HEK293 (cell line): ENCODE measurements at regions not wholly inside any gene's neighbourhood (a gene's known extent, or its start where the extent isn't known, plus 50 kb on each side); places are given as distances from the start of the nearest gene placed in this dataset.

Experiments used
- CTCF ChIA-PET: fragments of 350-600 bp; formaldehyde crosslinking; extraction: SDS; loops from one replicate; lab custom pipeline; 2021; ENCODE audit warnings: antibody characterized with exemption; lab: Yijun Ruan, JAX
- POLR2A ChIA-PET: fragments of 300-600 bp; formaldehyde crosslinking; extraction: SDS; loops from one replicate; lab custom pipeline; 2020; ENCODE audit warnings: antibody characterized with exemption, inconsistent platforms; lab: Yijun Ruan, JAX
- H3K27ac ChIP-seq: fragments of 200-500 bp; sonication (Bioruptor generic); 2 replicates; pipeline ENCODE4 v1.5.1; 2014; ENCODE audit warnings: low read depth, low read length, control low read depth, inconsistent platforms; ENCODE audit errors: extremely low read depth
- H3K36me3 ChIP-seq, 2 experiments: fragments of 200-500 bp in 1 of 2; sonication (Bioruptor generic) in 1 of 2; 1 replicate in 1 of 2; 2 replicates in 1 of 2; pipeline ENCODE4 v1.5.1; 2014 to 2017; ENCODE audit warnings: inconsistent platforms in 2 of 2, low read length in 2 of 2; ENCODE audit not compliant: control insufficient read depth in 2 of 2, insufficient read depth in 1 of 2
- H3K4me1 ChIP-seq: fragments of 200-500 bp; sonication (Bioruptor generic); 2 replicates; pipeline ENCODE4 v1.5.1; 2014; ENCODE audit warnings: mild to moderate bottlenecking, low read length, inconsistent platforms; ENCODE audit not compliant: control insufficient read depth, insufficient read depth
- H3K4me3 ChIP-seq: 2 replicates; pipeline ENCODE4 v1.5.1; 2011; ENCODE audit warnings: low read depth, mild to moderate bottlenecking, control low read depth, low read length, moderate library complexity
- H3K9me3 ChIP-seq: fragments of 200-500 bp; sonication (Bioruptor generic); 2 replicates; pipeline ENCODE4 v1.5.1; 2014; ENCODE audit warnings: low read depth, low read length, inconsistent platforms; ENCODE audit not compliant: control insufficient read depth, insufficient read depth
- OVOL3 ChIP-seq: fragments of 450-650 bp; formaldehyde crosslinking; IDR thresholded peaks from 2 replicates; pipeline ENCODE4 v1.5.1; 2016; ENCODE audit warnings: missing biosample characterization, missing genetic modification characterization
- ZBTB20 ChIP-seq: fragments of 450-650 bp; formaldehyde crosslinking; IDR thresholded peaks from 2 replicates; pipeline ENCODE4 v1.5.1; 2016; ENCODE audit warnings: missing biosample characterization, missing genetic modification characterization
- ZBTB7A ChIP-seq: fragments of 450-650 bp; formaldehyde crosslinking; IDR thresholded peaks from 2 replicates; pipeline ENCODE4 v1.5.1; 2016; ENCODE audit warnings: low read depth, missing biosample characterization, missing genetic modification characterization
- ZFP69B ChIP-seq: fragments of 450-650 bp; formaldehyde crosslinking; IDR thresholded peaks from 2 replicates; pipeline ENCODE4 v1.5.1; 2016; ENCODE audit warnings: missing biosample characterization, missing genetic modification characterization
- ZIC2 ChIP-seq: fragments of 450-650 bp; formaldehyde crosslinking; IDR thresholded peaks from 2 replicates; pipeline ENCODE4 v1.5.1; 2016; ENCODE audit warnings: missing biosample characterization, missing genetic modification characterization
- ZNF175 ChIP-seq: fragments of 450-650 bp; formaldehyde crosslinking; IDR thresholded peaks from 2 replicates; pipeline ENCODE4 v1.5.1; 2016; ENCODE audit warnings: missing biosample characterization, missing genetic modification characterization
- ZNF19 ChIP-seq: fragments of 450-650 bp; formaldehyde crosslinking; IDR thresholded peaks from 2 replicates; pipeline ENCODE4; 2016; ENCODE audit warnings: missing biosample characterization, missing genetic modification characterization, low read depth
- ZNF23 ChIP-seq: fragments of 450-650 bp; formaldehyde crosslinking; IDR thresholded peaks from 2 replicates; pipeline ENCODE4 v1.5.1; 2016; ENCODE audit warnings: missing biosample characterization, missing genetic modification characterization, borderline replicate concordance
- ZNF335 ChIP-seq: fragments of 450-650 bp; formaldehyde crosslinking; conservative IDR thresholded peaks from 2 replicates; pipeline ENCODE4 v1.5.1; 2016; ENCODE audit warnings: missing biosample characterization, missing genetic modification characterization
- ZNF341 ChIP-seq: fragments of 450-650 bp; formaldehyde crosslinking; IDR thresholded peaks from 2 replicates; pipeline ENCODE4; 2016; ENCODE audit warnings: low read depth, missing biosample characterization, missing genetic modification characterization
- ZNF433 ChIP-seq: fragments of 450-650 bp; formaldehyde crosslinking; IDR thresholded peaks from 2 replicates; pipeline ENCODE4 v1.5.1; 2016; ENCODE audit warnings: missing biosample characterization, missing genetic modification characterization, low read depth
- ZNF473 ChIP-seq: fragments of 450-650 bp; formaldehyde crosslinking; IDR thresholded peaks from 2 replicates; pipeline ENCODE4 v1.5.1; 2017; ENCODE audit warnings: missing biosample characterization, missing genetic modification characterization
- ZNF514 ChIP-seq: fragments of 450-650 bp; formaldehyde crosslinking; IDR thresholded peaks from 2 replicates; pipeline ENCODE4 v1.5.1; 2016; ENCODE audit warnings: missing biosample characterization, missing genetic modification characterization
- ZNF544 ChIP-seq: fragments of 450-650 bp; formaldehyde crosslinking; IDR thresholded peaks from 2 replicates; pipeline ENCODE4 v1.5.0; 2017; ENCODE audit warnings: missing biosample characterization, missing genetic modification characterization
- ZNF549 ChIP-seq: fragments of 450-650 bp; IDR thresholded peaks from 2 replicates; pipeline ENCODE4 v1.5.1; 2018; ENCODE audit warnings: missing biosample characterization, missing genetic modification characterization, mild to moderate bottlenecking, inconsistent platforms, moderate library complexity
- ZNF624 ChIP-seq: fragments of 450-650 bp; formaldehyde crosslinking; IDR thresholded peaks from 2 replicates; pipeline ENCODE4 v1.5.1; 2017; ENCODE audit warnings: missing biosample characterization, missing genetic modification characterization
- ZNF677 ChIP-seq: fragments of 450-650 bp; IDR thresholded peaks from 2 replicates; pipeline ENCODE4 v1.5.0; 2018; ENCODE audit warnings: missing biosample characterization, mild to moderate bottlenecking, missing genetic modification characterization, moderate library complexity
- ZNF843 ChIP-seq: fragments of 450-650 bp; formaldehyde crosslinking; IDR thresholded peaks from 2 replicates; pipeline ENCODE4 v1.5.1; 2016; ENCODE audit warnings: missing biosample characterization, missing genetic modification characterization
- TF ChIP-seq, protein P1 (sequence below): fragments of 450-650 bp; formaldehyde crosslinking; IDR thresholded peaks from 2 replicates; pipeline ENCODE4 v1.5.1; 2016; ENCODE audit warnings: missing biosample characterization, missing genetic modification characterization
- TF ChIP-seq, protein P2 (sequence below): fragments of 450-650 bp; formaldehyde crosslinking; IDR thresholded peaks from 2 replicates; pipeline ENCODE4 v1.5.1; 2017; ENCODE audit warnings: missing biosample characterization, missing genetic modification characterization
- TF ChIP-seq, protein P3 (sequence below): sonication (generic); formaldehyde crosslinking; IDR thresholded peaks from 2 replicates; pipeline ENCODE4 v1.8.1; 2022; ENCODE audit warnings: mild to moderate bottlenecking, moderate library complexity, missing genetic modification reagents
- TF ChIP-seq, protein P4 (sequence below): fragments of 450-650 bp; formaldehyde crosslinking; IDR thresholded peaks from 2 replicates; pipeline ENCODE4 v1.5.1; 2017; ENCODE audit warnings: missing biosample characterization, missing genetic modification characterization
- TF ChIP-seq, protein P5 (sequence below): fragments of 450-650 bp; formaldehyde crosslinking; IDR thresholded peaks from 2 replicates; pipeline ENCODE4; 2016; ENCODE audit warnings: missing biosample characterization, missing genetic modification characterization
- TF ChIP-seq, protein P6 (sequence below): fragments of 450-650 bp; formaldehyde crosslinking; IDR thresholded peaks from 2 replicates; pipeline ENCODE4 v1.5.1; 2016; ENCODE audit warnings: missing biosample characterization, missing genetic modification characterization

DNA sequence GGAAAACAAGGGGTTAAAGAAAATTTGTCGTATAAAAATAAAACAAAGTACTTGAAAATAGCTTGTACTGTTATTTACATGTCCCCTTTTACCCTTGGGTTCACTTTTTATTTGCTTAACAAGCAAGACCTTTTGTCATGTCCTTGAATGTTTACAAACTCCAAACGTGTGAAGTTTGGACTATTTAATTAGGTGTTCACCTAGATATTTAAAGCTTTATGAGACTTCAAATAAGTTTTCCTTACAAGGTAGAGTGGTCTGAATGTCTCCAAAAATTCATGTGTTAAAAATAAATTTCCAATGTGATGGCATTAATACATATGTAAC lies 242.0 kb upstream of the TTC14 start:
- POLR2A ChIA-PET = no interaction called here
- H3K27ac ChIP-seq = no peak overlapping the region
- CTCF ChIA-PET = no interaction called here
- no peaks in the 10 kb centered on the region for H3K4me1 ChIP-seq
- H3K9me3 ChIP-seq = no peaks in the 10 kb centered on the region
- no peak overlapping the region for H3K4me3 ChIP-seq
- H3K36me3 ChIP-seq = no peaks in the 10 kb centered on the region
- TF ChIP-seq, protein P1, sequence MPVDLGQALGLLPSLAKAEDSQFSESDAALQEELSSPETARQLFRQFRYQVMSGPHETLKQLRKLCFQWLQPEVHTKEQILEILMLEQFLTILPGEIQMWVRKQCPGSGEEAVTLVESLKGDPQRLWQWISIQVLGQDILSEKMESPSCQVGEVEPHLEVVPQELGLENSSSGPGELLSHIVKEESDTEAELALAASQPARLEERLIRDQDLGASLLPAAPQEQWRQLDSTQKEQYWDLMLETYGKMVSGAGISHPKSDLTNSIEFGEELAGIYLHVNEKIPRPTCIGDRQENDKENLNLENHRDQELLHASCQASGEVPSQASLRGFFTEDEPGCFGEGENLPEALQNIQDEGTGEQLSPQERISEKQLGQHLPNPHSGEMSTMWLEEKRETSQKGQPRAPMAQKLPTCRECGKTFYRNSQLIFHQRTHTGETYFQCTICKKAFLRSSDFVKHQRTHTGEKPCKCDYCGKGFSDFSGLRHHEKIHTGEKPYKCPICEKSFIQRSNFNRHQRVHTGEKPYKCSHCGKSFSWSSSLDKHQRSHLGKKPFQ (tag by site-specific recombination) = no peak
- TF ChIP-seq ZNF624 (tag by site-specific recombination) (no peak), ZNF341 (tag by site-specific recombination) (no peak), ZBTB20 (no peak), ZNF677 (tag by site-specific recombination) (no peak), OVOL3 (tag by site-specific recombination) (no peak), ZNF23 (tag by site-specific recombination) (no peak)

DNA sequence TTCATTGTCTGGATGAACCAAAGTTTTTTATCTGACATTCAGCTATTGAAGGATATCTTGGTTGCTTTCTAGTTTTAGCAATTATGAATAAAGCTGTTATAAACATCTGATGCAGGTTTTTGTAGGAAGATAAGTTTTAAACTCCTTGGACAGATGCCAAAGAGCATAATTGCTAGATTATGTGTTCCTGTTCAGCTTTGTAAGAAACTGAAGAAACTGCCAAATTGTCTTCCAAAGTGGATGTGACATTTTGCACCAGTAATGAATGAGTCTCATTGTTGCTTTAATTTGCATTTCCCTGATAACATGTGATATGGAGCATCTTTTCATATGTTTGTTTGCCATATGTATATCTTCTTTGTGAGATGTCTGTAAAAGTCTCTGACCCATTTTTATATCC lies 239.9 kb upstream of the TTC14 start:
- H3K4me1 ChIP-seq = no peaks in the 10 kb centered on the region
- CTCF ChIA-PET = no interaction called here
- TF ChIP-seq ZNF677 (tag by site-specific recombination) (no peak), ZNF433 (no peak), ZFP69B (tag by site-specific recombination) (no peak), ZNF175 (no peak), ZBTB7A (no peak)
- TF ChIP-seq, protein P2, sequence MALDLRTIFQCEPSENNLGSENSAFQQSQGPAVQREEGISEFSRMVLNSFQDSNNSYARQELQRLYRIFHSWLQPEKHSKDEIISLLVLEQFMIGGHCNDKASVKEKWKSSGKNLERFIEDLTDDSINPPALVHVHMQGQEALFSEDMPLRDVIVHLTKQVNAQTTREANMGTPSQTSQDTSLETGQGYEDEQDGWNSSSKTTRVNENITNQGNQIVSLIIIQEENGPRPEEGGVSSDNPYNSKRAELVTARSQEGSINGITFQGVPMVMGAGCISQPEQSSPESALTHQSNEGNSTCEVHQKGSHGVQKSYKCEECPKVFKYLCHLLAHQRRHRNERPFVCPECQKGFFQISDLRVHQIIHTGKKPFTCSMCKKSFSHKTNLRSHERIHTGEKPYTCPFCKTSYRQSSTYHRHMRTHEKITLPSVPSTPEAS = no peak
- TF ChIP-seq, protein P3, sequence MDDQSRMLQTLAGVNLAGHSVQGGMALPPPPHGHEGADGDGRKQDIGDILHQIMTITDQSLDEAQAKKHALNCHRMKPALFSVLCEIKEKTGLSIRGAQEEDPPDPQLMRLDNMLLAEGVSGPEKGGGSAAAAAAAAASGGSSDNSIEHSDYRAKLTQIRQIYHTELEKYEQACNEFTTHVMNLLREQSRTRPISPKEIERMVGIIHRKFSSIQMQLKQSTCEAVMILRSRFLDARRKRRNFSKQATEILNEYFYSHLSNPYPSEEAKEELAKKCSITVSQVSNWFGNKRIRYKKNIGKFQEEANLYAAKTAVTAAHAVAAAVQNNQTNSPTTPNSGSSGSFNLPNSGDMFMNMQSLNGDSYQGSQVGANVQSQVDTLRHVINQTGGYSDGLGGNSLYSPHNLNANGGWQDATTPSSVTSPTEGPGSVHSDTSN = no peak
- TF ChIP-seq, protein P4, sequence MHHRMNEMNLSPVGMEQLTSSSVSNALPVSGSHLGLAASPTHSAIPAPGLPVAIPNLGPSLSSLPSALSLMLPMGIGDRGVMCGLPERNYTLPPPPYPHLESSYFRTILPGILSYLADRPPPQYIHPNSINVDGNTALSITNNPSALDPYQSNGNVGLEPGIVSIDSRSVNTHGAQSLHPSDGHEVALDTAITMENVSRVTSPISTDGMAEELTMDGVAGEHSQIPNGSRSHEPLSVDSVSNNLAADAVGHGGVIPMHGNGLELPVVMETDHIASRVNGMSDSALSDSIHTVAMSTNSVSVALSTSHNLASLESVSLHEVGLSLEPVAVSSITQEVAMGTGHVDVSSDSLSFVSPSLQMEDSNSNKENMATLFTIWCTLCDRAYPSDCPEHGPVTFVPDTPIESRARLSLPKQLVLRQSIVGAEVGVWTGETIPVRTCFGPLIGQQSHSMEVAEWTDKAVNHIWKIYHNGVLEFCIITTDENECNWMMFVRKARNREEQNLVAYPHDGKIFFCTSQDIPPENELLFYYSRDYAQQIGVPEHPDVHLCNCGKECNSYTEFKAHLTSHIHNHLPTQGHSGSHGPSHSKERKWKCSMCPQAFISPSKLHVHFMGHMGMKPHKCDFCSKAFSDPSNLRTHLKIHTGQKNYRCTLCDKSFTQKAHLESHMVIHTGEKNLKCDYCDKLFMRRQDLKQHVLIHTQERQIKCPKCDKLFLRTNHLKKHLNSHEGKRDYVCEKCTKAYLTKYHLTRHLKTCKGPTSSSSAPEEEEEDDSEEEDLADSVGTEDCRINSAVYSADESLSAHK (tag by site-specific recombination) = no peak
- TF ChIP-seq, all 188 proteins: peak for 0
- no peak overlapping the region for H3K4me3 ChIP-seq
- POLR2A ChIA-PET = no interaction called here
- no peak overlapping the region for H3K27ac ChIP-seq
- no peaks in the 10 kb centered on the region for H3K36me3 ChIP-seq
- H3K9me3 ChIP-seq = no peaks in the 10 kb centered on the region

DNA sequence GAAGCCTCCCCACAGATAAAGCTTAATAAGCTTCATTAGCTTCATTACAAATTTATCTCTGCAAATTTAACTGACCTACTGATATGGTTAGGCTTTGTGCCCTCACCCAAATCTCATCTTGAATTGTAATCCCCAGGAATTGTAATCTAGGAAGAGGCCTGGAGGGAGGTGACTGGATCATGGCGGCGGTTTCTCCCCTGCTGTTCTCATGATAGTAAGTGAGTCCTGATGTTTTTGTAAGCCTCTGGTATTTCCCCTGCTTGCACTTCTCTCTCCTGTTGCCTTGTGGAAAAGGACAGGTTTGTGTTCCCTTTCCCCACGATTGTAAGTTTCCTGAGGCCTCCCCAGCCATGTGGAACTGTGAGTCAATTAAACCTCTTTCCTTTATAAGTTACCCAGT lies 226.1 kb upstream of the TTC14 start:
- POLR2A ChIA-PET = no interaction called here
- Histone ChIP-seq H3K9me3 (no peaks in the 10 kb centered on the region), H3K4me1 (no peaks in the 10 kb centered on the region), H3K36me3 (no peaks in the 10 kb centered on the region), H3K4me3 (no peak overlapping the region), H3K27ac (no peak overlapping the region)
- TF ChIP-seq ZNF19 (tag by site-specific recombination) (no peak), ZNF473 (tag by site-specific recombination) (no peak), ZNF544 (tag by site-specific recombination) (no peak), ZNF514 (tag by site-specific recombination) (no peak), ZNF843 (no peak), ZNF549 (tag by site-specific recombination) (no peak), ZNF335 (tag by site-specific recombination) (no peak), ZIC2 (tag by site-specific recombination) (no peak)
- TF ChIP-seq, protein P5, sequence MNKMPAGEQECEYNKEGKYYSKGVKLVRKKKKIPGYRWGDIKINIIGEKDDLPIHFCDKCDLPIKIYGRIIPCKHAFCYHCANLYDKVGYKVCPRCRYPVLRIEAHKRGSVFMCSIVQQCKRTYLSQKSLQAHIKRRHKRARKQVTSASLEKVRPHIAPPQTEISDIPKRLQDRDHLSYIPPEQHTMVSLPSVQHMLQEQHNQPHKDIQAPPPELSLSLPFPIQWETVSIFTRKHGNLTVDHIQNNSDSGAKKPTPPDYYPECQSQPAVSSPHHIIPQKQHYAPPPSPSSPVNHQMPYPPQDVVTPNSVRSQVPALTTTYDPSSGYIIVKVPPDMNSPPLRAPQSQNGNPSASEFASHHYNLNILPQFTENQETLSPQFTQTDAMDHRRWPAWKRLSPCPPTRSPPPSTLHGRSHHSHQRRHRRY (tag by site-specific recombination) = no peak
- TF ChIP-seq, protein P6, sequence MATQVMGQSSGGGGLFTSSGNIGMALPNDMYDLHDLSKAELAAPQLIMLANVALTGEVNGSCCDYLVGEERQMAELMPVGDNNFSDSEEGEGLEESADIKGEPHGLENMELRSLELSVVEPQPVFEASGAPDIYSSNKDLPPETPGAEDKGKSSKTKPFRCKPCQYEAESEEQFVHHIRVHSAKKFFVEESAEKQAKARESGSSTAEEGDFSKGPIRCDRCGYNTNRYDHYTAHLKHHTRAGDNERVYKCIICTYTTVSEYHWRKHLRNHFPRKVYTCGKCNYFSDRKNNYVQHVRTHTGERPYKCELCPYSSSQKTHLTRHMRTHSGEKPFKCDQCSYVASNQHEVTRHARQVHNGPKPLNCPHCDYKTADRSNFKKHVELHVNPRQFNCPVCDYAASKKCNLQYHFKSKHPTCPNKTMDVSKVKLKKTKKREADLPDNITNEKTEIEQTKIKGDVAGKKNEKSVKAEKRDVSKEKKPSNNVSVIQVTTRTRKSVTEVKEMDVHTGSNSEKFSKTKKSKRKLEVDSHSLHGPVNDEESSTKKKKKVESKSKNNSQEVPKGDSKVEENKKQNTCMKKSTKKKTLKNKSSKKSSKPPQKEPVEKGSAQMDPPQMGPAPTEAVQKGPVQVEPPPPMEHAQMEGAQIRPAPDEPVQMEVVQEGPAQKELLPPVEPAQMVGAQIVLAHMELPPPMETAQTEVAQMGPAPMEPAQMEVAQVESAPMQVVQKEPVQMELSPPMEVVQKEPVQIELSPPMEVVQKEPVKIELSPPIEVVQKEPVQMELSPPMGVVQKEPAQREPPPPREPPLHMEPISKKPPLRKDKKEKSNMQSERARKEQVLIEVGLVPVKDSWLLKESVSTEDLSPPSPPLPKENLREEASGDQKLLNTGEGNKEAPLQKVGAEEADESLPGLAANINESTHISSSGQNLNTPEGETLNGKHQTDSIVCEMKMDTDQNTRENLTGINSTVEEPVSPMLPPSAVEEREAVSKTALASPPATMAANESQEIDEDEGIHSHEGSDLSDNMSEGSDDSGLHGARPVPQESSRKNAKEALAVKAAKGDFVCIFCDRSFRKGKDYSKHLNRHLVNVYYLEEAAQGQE (tag by site-specific recombination) = no peak
- CTCF ChIA-PET = no interaction called here
